Neuronal stem cell (in vitro differentiated cells): ENCODE measurements at regions not wholly inside any gene's neighbourhood (a gene's known extent, or its start where the extent isn't known, plus 50 kb on each side); places are given as distances from the start of the nearest gene placed in this dataset.

Experiments
- DNase-seq: peaks from one replicate; pipeline ENCODE4 v3.0.0-alpha.2; 2013; ENCODE audit warnings: low spot score
- H2AFZ ChIP-seq: one replicate; pipeline ENCODE4 v1.6.1; 2013; ENCODE audit warnings: mild to moderate bottlenecking, low read length, inconsistent platforms
- H2AK5ac ChIP-seq: 2 replicates; pipeline ENCODE4 v1.6.1; 2013; ENCODE audit warnings: low read depth, mild to moderate bottlenecking, inconsistent platforms, low read length, moderate library complexity, mixed read lengths
- H2BK120ac ChIP-seq: 2 replicates; pipeline ENCODE4 v1.6.1; 2013; ENCODE audit warnings: low read depth, mild to moderate bottlenecking, inconsistent platforms, low read length, moderate library complexity, mixed read lengths
- H2BK12ac ChIP-seq: one replicate; pipeline ENCODE4 v1.6.1; 2013; ENCODE audit warnings: low read length, inconsistent platforms
- H2BK15ac ChIP-seq: 2 replicates; pipeline ENCODE4 v1.6.1; 2013; ENCODE audit warnings: mild to moderate bottlenecking, low read length, inconsistent platforms, mixed read lengths
- H2BK5ac ChIP-seq: one replicate; pipeline ENCODE4 v1.6.1; 2013; ENCODE audit warnings: inconsistent platforms, mild to moderate bottlenecking, low read length, moderate library complexity
- H3K14ac ChIP-seq: one replicate; pipeline ENCODE4 v1.6.1; 2013; ENCODE audit warnings: low read length, inconsistent platforms
- H3K18ac ChIP-seq: 2 replicates; pipeline ENCODE4 v1.6.1; 2013; ENCODE audit warnings: low read length, inconsistent platforms
- H3K23ac ChIP-seq: 2 replicates; pipeline ENCODE4 v1.6.1; 2013; ENCODE audit warnings: low read depth, mild to moderate bottlenecking, mixed read lengths, low read length, inconsistent platforms; ENCODE audit not compliant: poor library complexity
- H3K27ac ChIP-seq: replicated peaks from 3 replicates; pipeline ENCODE4 v1.5.1; 2013; ENCODE audit warnings: low read length, inconsistent platforms
- H3K27me3 ChIP-seq, 3 experiments: 2 replicates each; pipeline ENCODE4 v1.6.1; 2013; ENCODE audit warnings: low read length in 3 of 3, mild to moderate bottlenecking in 2 of 3, inconsistent platforms in 1 of 3, low read depth in 1 of 3, mixed read lengths in 1 of 3, moderate library complexity in 1 of 3; ENCODE audit not compliant: control insufficient read depth in 3 of 3, insufficient read depth in 3 of 3
- H3K36me3 ChIP-seq, 2 donors: replicated peaks in 1 of 2; 2 replicates each; pipeline ENCODE4 v1.6.1; 2013; ENCODE audit warnings: low read length in 2 of 2; ENCODE audit not compliant: control insufficient read depth in 2 of 2, insufficient read depth in 2 of 2
- H3K4ac ChIP-seq: 2 replicates; pipeline ENCODE4 v1.6.1; 2013; ENCODE audit warnings: inconsistent platforms, mild to moderate bottlenecking, low read length, moderate library complexity
- H3K4me1 ChIP-seq, 2 donors: 1 replicate in 1 of 2; 2 replicates in 1 of 2; pipeline ENCODE4 v1.6.1; 2013; ENCODE audit warnings: low read length in 2 of 2, low read depth in 1 of 2; ENCODE audit not compliant: control insufficient read depth in 2 of 2, insufficient read depth in 1 of 2
- H3K4me2 ChIP-seq: one replicate; pipeline ENCODE4 v1.6.1; 2013; ENCODE audit warnings: mild to moderate bottlenecking, low read length, inconsistent platforms; ENCODE audit not compliant: insufficient read depth, poor library complexity, severe bottlenecking
- H3K4me3 ChIP-seq, 2 donors: 2 replicates each; pipeline ENCODE4 v1.5.1; 2013; ENCODE audit warnings: low read length in 2 of 2, mild to moderate bottlenecking in 2 of 2, inconsistent platforms in 1 of 2, moderate library complexity in 1 of 2
- H3K79me1 ChIP-seq: one replicate; pipeline ENCODE4 v1.6.1; 2013; ENCODE audit warnings: low read depth, mild to moderate bottlenecking, inconsistent platforms, low read length, moderate library complexity
- H3K9ac ChIP-seq: one replicate; pipeline ENCODE4 v1.6.1; 2013; ENCODE audit warnings: mild to moderate bottlenecking, low read depth, low read length, inconsistent platforms; ENCODE audit not compliant: poor library complexity
- H3K9me3 ChIP-seq, 2 donors: replicated peaks in 1 of 2; 2 replicates each; pipeline versions ENCODE3 to v1.6.1; 2013; ENCODE audit warnings: low read length in 2 of 2, mild to moderate bottlenecking in 2 of 2, inconsistent platforms in 1 of 2, low read depth in 1 of 2, mixed read lengths in 1 of 2, moderate library complexity in 1 of 2; ENCODE audit not compliant: control insufficient read depth in 2 of 2, insufficient read depth in 1 of 2
- H4K8ac ChIP-seq: one replicate; pipeline ENCODE4 v1.6.1; 2013; ENCODE audit warnings: low read depth, mild to moderate bottlenecking, inconsistent platforms, low read length, moderate library complexity
- H4K91ac ChIP-seq: one replicate; pipeline ENCODE4 v1.6.1; 2013; ENCODE audit warnings: low read length, low read depth, mild to moderate bottlenecking, inconsistent platforms; ENCODE audit not compliant: poor library complexity
- WGBS, 2 donors: extraction: QIAGEN DNeasy Blood & Tissue Kit; methylation state at CpG; one replicate each; pipeline ENCODE4 v1.1.7; 2013; ENCODE audit warnings: missing lambda C conversion rate in 2 of 2, mixed read lengths in 1 of 2; ENCODE audit not compliant: insufficient read length in 2 of 2, insufficient replicate concordance in 1 of 2; ENCODE audit errors: extremely low coverage in 2 of 2; 5-methylcytosine and 5-hydroxymethylcytosine counted together

DNA sequence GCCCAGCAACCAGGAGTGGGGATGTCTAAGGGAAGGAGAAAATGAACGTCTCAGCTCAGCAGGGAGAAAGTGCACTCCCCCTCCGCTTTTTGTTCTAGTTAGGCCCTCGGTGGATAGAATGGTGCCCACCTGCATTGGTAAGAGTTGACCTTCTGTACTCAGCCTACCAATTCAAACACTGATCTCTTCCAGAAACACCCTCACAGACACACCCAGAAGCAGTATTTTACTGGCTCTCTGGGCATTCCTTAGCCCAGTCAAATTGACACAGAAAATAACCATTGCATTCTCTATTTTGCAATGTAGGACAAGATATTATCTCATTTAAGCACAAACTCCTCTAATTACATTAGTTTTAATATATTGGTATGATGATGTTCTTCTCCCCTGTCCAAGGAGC lies 106.1 kb upstream of the C7orf33 start:
- Histone ChIP-seq H2AFZ (no peak overlapping the region), H3K4me1 (no peaks in the 10 kb centered on the region), H2BK120ac (no peak overlapping the region), H2BK15ac (no peak overlapping the region), H4K8ac (no peak overlapping the region), H3K9me3 (no peaks in the 10 kb centered on the region), H3K9ac (no peak overlapping the region), H3K27me3 (no peaks in the 10 kb centered on the region), H3K4ac (no peak overlapping the region), H3K14ac (no peak overlapping the region), H3K36me3 (no peaks in the 10 kb centered on the region), H2AK5ac (no peak overlapping the region), H3K23ac (no peak overlapping the region), H2BK5ac (no peak overlapping the region), H3K27ac (no peak overlapping the region), H3K18ac (no peak overlapping the region), H4K91ac (no peak overlapping the region), H3K4me3 (no peak overlapping the region), H3K79me1 (no peaks in the 10 kb centered on the region), H2BK12ac (no peak overlapping the region), H3K4me2 (no peak overlapping the region)
- DNase-seq = no peak
- WGBS, 2 donors = no CpG with 5 or more reads among the region's 3 CpGs

DNA sequence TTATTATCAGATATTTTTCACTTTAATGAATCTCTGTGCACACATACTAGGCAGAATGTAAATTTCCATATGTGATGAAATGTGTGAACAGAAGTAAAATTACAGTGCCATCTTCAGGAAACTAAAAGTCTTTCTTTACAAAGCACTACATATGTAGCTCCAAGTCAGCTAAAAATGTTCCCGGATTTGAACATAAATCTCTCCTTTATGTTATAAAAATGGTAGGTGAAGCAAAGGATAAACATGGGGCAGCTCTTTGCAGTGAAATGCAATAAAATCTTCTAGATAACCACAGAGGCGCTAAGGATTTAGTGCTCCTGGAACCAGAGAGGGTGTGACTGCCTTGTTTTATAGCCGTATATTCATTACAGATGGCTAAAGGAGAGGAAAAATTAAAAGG lies 104.9 kb upstream of the C7orf33 start:
- no peaks in the 10 kb centered on the region for H3K36me3 ChIP-seq
- no peaks in the 10 kb centered on the region for H3K9me3 ChIP-seq
- no peak overlapping the region for H4K8ac ChIP-seq
- H2BK5ac ChIP-seq = no peak overlapping the region
- no peak overlapping the region for H2AFZ ChIP-seq
- H3K18ac ChIP-seq = no peak overlapping the region
- H3K4me3 ChIP-seq = no peak overlapping the region
- no peaks in the 10 kb centered on the region for H3K4me1 ChIP-seq
- H2BK12ac ChIP-seq = no peak overlapping the region
- no peak overlapping the region for H2BK15ac ChIP-seq
- no peak for DNase-seq
- H3K27ac ChIP-seq = no peak overlapping the region
- no peak overlapping the region for H3K4ac ChIP-seq
- no peak overlapping the region for H2AK5ac ChIP-seq
- WGBS, 2 donors = no CpG with 5 or more reads among the region's 3 CpGs
- H4K91ac ChIP-seq = no peak overlapping the region
- H3K27me3 ChIP-seq = no peaks in the 10 kb centered on the region
- H2BK120ac ChIP-seq = no peak overlapping the region
- H3K23ac ChIP-seq = no peak overlapping the region
- H3K4me2 ChIP-seq = no peak overlapping the region
- no peaks in the 10 kb centered on the region for H3K79me1 ChIP-seq
- no peak overlapping the region for H3K14ac ChIP-seq
- no peak overlapping the region for H3K9ac ChIP-seq

DNA sequence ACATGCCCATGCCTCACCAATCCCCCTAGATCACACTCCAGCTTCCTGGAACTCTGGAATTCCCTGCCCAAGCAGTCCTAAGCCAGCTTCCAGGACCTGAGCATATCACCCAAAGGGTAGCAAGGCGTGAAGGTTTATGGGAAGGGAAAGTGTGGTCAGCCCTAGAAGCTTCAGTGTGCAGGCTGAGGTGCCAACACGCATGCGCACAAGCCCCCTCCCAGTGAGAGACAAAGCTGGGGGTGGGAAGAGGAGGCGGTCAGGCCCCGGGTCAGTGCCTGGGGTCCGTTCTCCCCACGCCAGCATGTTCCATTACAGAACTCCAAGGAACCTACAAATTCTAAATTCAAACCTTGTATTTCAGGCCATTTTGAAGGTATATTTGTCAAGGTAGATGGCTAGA lies 103.6 kb upstream of the C7orf33 start:
- DNase-seq = no peak
- no peak overlapping the region for H3K23ac ChIP-seq
- H2BK12ac ChIP-seq = no peak overlapping the region
- H3K79me1 ChIP-seq = no peaks in the 10 kb centered on the region
- no peak overlapping the region for H3K9ac ChIP-seq
- peak overlapping the region; percentile 19 for H4K8ac ChIP-seq
- no peak overlapping the region for H3K4me3 ChIP-seq
- no peaks in the 10 kb centered on the region for H3K4me1 ChIP-seq
- WGBS, 2 donors = no CpG with 5 or more reads among the region's 7 CpGs
- H3K4ac ChIP-seq = no peak overlapping the region
- no peak overlapping the region for H3K4me2 ChIP-seq
- H3K9me3 ChIP-seq = no peaks in the 10 kb centered on the region
- no peak overlapping the region for H3K27ac ChIP-seq
- H2AK5ac ChIP-seq = no peak overlapping the region
- no peak overlapping the region for H2AFZ ChIP-seq
- no peak overlapping the region for H2BK15ac ChIP-seq
- no peak overlapping the region for H2BK5ac ChIP-seq
- peaks cover 0 to 4% (median 0%) of the 10 kb centered on the region in 3 experiments for H3K27me3 ChIP-seq
- H3K36me3 ChIP-seq = no peaks in the 10 kb centered on the region
- H3K14ac ChIP-seq = no peak overlapping the region
- no peak overlapping the region for H2BK120ac ChIP-seq
- H3K18ac ChIP-seq = peak overlapping the region; percentile 52
- H4K91ac ChIP-seq = no peak overlapping the region

DNA sequence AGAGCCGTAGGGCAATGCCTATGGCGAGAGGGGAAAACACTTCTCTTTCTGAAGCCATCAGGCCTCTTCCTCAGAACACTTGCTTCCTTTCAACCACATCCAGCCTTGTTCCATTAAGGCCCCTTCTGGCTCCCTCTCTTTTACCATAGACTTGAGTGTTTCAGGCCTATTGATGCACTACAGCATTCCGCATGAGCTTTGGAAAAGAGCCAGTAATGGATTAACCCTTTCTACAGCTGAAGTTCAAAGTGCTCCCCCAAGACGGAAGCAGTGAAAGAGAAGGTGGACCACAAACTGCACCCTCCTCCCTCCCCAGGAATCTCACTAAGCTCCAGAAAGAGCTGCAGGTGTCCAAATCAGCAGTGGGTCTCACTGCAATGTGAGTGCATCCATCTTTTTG lies 102.7 kb upstream of the C7orf33 start:
- Histone ChIP-seq H3K9ac (no peak overlapping the region), H3K18ac (no peak overlapping the region), H3K4me2 (no peak overlapping the region), H3K4me3 (no peak overlapping the region), H2BK15ac (no peak overlapping the region), H4K91ac (no peak overlapping the region), H3K36me3 (no peaks in the 10 kb centered on the region), H2AFZ (no peak overlapping the region), H3K4me1 (no peaks in the 10 kb centered on the region), H4K8ac (no peak overlapping the region), H3K4ac (no peak overlapping the region), H2BK12ac (no peak overlapping the region), H3K27me3 (peaks cover 0 to 4% (median 0%) of the 10 kb centered on the region in 3 experiments), H2BK120ac (no peak overlapping the region), H3K27ac (no peak overlapping the region), H3K9me3 (peaks cover 0 to 3% of the 10 kb centered on the region in 2 donors), H3K14ac (no peak overlapping the region), H3K23ac (no peak overlapping the region), H2AK5ac (no peak overlapping the region), H3K79me1 (no peaks in the 10 kb centered on the region), H2BK5ac (no peak overlapping the region)
- WGBS, 2 donors = no CpG with 5 or more reads among the region's 4 CpGs
- DNase-seq = no peak
